ENCODE measurements at regions not wholly inside any gene's neighbourhood (a gene's known extent, or its start where the extent isn't known, plus 50 kb on each side); places are given as distances from the start of the nearest gene placed in this dataset.
"Not testable (repeated sequence)": the region's sequence is repeated elsewhere in the genome, so short reads cannot be mapped to it uniquely, and the experiment has no call there.

GRCh38 chr6:77173472-77174074, 289.7 kb downstream of the HTR1B start:
- DNase-seq, result no peak

- DNase-seq, result no peak
Measured at GRCh38 chr6:77172578-77172977, 290.7 kb downstream of the HTR1B start.

GRCh38 chr6:77159730-77160129, 303.6 kb downstream of the HTR1B start:
- no peak for DNase-seq

- DNase-seq, result no peak
Measured at GRCh38 chr6:77151241-77151640, 312.1 kb downstream of the HTR1B start.

- no peak for DNase-seq
Measured at GRCh38 chr6:77150736-77151135, 312.6 kb downstream of the HTR1B start.

- DNase-seq, result no peak
Measured at GRCh38 chr6:77145244-77145643, 318.0 kb downstream of the HTR1B start.

- no peak for DNase-seq
Measured at GRCh38 chr6:77143659-77144447, 319.4 kb downstream of the HTR1B start.

- DNase-seq, result no peak
Measured at GRCh38 chr6:77136086-77136485, 327.2 kb downstream of the HTR1B start.

- no peak for DNase-seq
Measured at GRCh38 chr6:77133031-77133430, 330.3 kb downstream of the HTR1B start.

- DNase-seq, result no peak
Measured at GRCh38 chr6:77131426-77131825, 331.9 kb downstream of the HTR1B start.

GRCh38 chr6:77124604-77125003, 338.7 kb downstream of the HTR1B start:
- DNase-seq, result no peak

GRCh38 chr6:77123527-77123926, 339.8 kb downstream of the HTR1B start:
- no peak for DNase-seq

GRCh38 chr6:77106992-77107391, 356.3 kb downstream of the HTR1B start:
- DNase-seq, result no peak

- no peak for DNase-seq
Measured at GRCh38 chr6:77105091-77105490, 358.2 kb downstream of the HTR1B start.

GRCh38 chr6:77097940-77098339, 365.4 kb downstream of the HTR1B start:
- DNase-seq, result no peak

- no peak for DNase-seq
Measured at GRCh38 chr6:77095936-77096627, 367.2 kb downstream of the HTR1B start.

GRCh38 chr6:77094821-77095220, 368.5 kb downstream of the HTR1B start:
- DNase-seq, result no peak

- no peak for DNase-seq
Measured at GRCh38 chr6:77092971-77093370, 370.3 kb downstream of the HTR1B start.

GRCh38 chr6:77089776-77090175, 373.5 kb downstream of the HTR1B start:
- no peak for DNase-seq

- not testable (repeated sequence) for DNase-seq
Measured at GRCh38 chr6:77087794-77088318, 375.4 kb downstream of the HTR1B start.

GRCh38 chr6:77074037-77074713, 389.1 kb downstream of the HTR1B start:
- no peak for DNase-seq

- DNase-seq, result no peak
Measured at GRCh38 chr6:77073410-77073760, 389.9 kb downstream of the HTR1B start.

- DNase-seq, result no peak
Measured at GRCh38 chr6:77072694-77073409, 390.4 kb downstream of the HTR1B start.

Data from activated CD4-positive, alpha-beta T cell treated with anti-CD3 and anti-CD28 coated beads, Interleukin-2, Interleukin-6, amounts not matched to agents 100 ng/mL and 50 ng/mL, durations not matched to agents 16 hours and 8 hours (primary cell).